ENCODE measurements at regions not wholly inside any gene's neighbourhood (a gene's known extent, or its start where the extent isn't known, plus 50 kb on each side); places are given as distances from the start of the nearest gene placed in this dataset.

GRCh38 chr1:117290890-117291289, 76.4 kb upstream of the MAN1A2 start:
- Histone ChIP-seq H2AK5ac (ENCODE audit: insufficient read length, low read length) (no peak overlapping the region), H3K27me3 (ENCODE audit: insufficient read depth, low read length) (no peaks in the 10 kb centered on the region), H3K4me1 (ENCODE audit: insufficient read depth, low read length) (no peaks in the 10 kb centered on the region), H3K23ac (ENCODE audit: insufficient read length, low read depth, low read length) (no peak overlapping the region), H2AFZ (ENCODE audit: low read length) (no peak overlapping the region), H3K9me3 (ENCODE audit: control insufficient read depth, low read depth, low read length) (no peaks in the 10 kb centered on the region), H4K5ac (ENCODE audit: insufficient read length, low read depth, low read length) (no peak overlapping the region), H2BK20ac (ENCODE audit: low read depth, low read length, poor library complexity, severe bottlenecking) (no peak overlapping the region), H2BK5ac (ENCODE audit: insufficient read length, low read length) (no peak overlapping the region), H4K91ac (ENCODE audit: insufficient read length, low read depth, low read length) (no peak overlapping the region), H3K14ac (ENCODE audit: insufficient read depth, low read length) (no peak overlapping the region), H3K79me2 (ENCODE audit: insufficient read depth, low read length) (no peaks in the 10 kb centered on the region), H4K8ac (replicated peaks; ENCODE audit: insufficient read length, low read depth, low read length) (no peak overlapping the region), H3T11ph (ENCODE audit: low read length) (no peak overlapping the region), H3K4ac (ENCODE audit: low read depth, low read length) (no peak overlapping the region), H4K20me1 (ENCODE audit: control insufficient read depth, insufficient read depth, insufficient read length) (no peaks in the 10 kb centered on the region), H3K4me2 (ENCODE audit: insufficient read depth, insufficient read length, low read length) (no peak overlapping the region), H3K79me1 (ENCODE audit: insufficient read depth, low read depth, low read length, poor library complexity, severe bottlenecking) (no peaks in the 10 kb centered on the region), H3K23me2 (ENCODE audit: insufficient read length, low read depth, low read length, poor library complexity, severe bottlenecking) (no peaks in the 10 kb centered on the region), H2BK12ac (ENCODE audit: insufficient read length, low read depth, low read length) (no peak overlapping the region), H3K27ac (ENCODE audit: insufficient read length, low read depth, low read length) (no peak overlapping the region), H2BK120ac (ENCODE audit: low read depth, low read length, poor library complexity, severe bottlenecking) (no peak overlapping the region), H3K56ac (ENCODE audit: insufficient read length, low read depth, low read length) (no peak overlapping the region), H3K18ac (ENCODE audit: insufficient read length, low read depth, low read length) (no peak overlapping the region), H2BK15ac (ENCODE audit: low read depth, low read length) (no peak overlapping the region), H3K9ac (ENCODE audit: extremely low read depth, insufficient read length, low read length) (no peak overlapping the region)
- Mint-ChIP-seq H3K27ac (no peak overlapping the region), H3K27me3 (ENCODE audit: low read depth) (no peaks in the 10 kb centered on the region), H3K36me3 (ENCODE audit: insufficient read depth in 1 of 3, low read depth in 3 of 3) (no peaks in the 10 kb centered on the region), H3K4me3 (no peak overlapping the region), H3K9me3 (no peaks in the 10 kb centered on the region), H3K4me1 (peaks cover 8 to 10% of the 10 kb centered on the region in 2 experiments)
- TF ChIP-seq CTCF (conservative IDR thresholded peaks at IDR 0.05) = no peak
- no peak for DNase-seq

Measured in H9 (cell line).